ENCODE measurements at regions not wholly inside any gene's neighbourhood (a gene's known extent, or its start where the extent isn't known, plus 50 kb on each side); places are given as distances from the start of the nearest gene placed in this dataset.

DNA sequence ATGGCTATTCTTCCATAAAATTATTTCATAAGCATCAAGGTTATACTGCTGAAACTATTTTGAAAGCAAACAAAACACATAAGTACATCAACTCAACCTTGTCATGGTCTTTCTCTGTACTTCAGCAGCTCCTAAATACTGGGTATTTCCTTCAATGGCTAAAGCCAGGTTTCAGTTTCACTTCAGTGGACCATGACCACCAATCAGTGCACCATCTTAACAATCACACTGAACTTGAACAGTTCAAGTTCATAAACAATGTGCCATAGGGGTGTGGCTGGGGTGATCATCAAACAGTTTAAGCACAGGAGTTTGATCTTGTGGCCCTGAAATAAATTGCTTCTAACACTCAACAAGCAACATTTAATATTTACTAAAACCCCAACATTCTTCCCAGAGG, 124.1 kb upstream of the FIGN start:
- Histone ChIP-seq H3K9me3 (ENCODE audit: control insufficient read depth, low read length) (no peaks in the 10 kb centered on the region), H3K27ac (ENCODE audit: low read depth, low read length, severe bottlenecking) (no peak overlapping the region), H3K36me3 (ENCODE audit: control insufficient read depth, insufficient read depth, low read length) (no peaks in the 10 kb centered on the region), H3K4me1 (ENCODE audit: control insufficient read depth, insufficient read depth, low read length, poor library complexity, severe bottlenecking) (no peaks in the 10 kb centered on the region), H3K4me3 (ENCODE audit: extremely low read depth, insufficient read depth, low read length, poor library complexity, severe bottlenecking) (no peak overlapping the region)

- WGBS, 2 experiments (ENCODE audit: insufficient coverage in 2 of 2) = 50% methylated on average over 1 of the region's 2 CpGs; no CpG with 5 or more reads in 1 of the 2 experiments
These were observed 121.1 kb upstream of the FIGN start for GRCh38 chr2:163856941-163857340.

DNA sequence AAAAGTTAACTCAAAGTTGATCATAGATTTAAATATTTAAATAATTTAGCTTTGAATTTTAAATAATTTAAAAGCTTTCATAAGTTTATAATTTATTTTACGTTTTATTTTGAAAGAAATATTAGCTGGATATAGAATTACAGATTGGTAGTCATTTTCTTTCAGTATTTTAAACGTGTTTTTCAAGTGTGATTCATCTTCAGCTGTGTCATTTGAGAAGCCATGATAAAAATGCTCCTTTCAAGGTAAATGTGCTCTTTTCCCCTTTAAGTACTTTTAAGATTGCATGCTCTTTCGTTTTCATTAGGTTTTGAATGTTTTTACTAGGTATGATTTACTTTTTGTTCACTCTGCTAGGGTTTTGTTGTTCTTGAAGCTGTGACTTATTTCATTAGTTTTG, 116.8 kb upstream of the FIGN start:
- WGBS, 2 experiments (ENCODE audit: insufficient coverage in 2 of 2) = 75% methylated on average over 1 of the region's 3 CpGs; no CpG with 5 or more reads in 1 of the 2 experiments
- H3K9me3 ChIP-seq (ENCODE audit: control insufficient read depth, low read length) = no peaks in the 10 kb centered on the region
- H3K27ac ChIP-seq (ENCODE audit: low read depth, low read length, severe bottlenecking) = no peak overlapping the region
- no peaks in the 10 kb centered on the region for H3K4me1 ChIP-seq (ENCODE audit: control insufficient read depth, insufficient read depth, low read length, poor library complexity, severe bottlenecking)
- H3K36me3 ChIP-seq (ENCODE audit: control insufficient read depth, insufficient read depth, low read length) = no peaks in the 10 kb centered on the region
- no peak overlapping the region for H3K4me3 ChIP-seq (ENCODE audit: extremely low read depth, insufficient read depth, low read length, poor library complexity, severe bottlenecking)

More at GRCh38 chr2:163856941-163857340, 121.1 kb upstream of the FIGN start:
- H3K9me3 ChIP-seq (ENCODE audit: control insufficient read depth, low read length) = no peaks in the 10 kb centered on the region
- H3K4me3 ChIP-seq (ENCODE audit: extremely low read depth, insufficient read depth, low read length, poor library complexity, severe bottlenecking) = no peak overlapping the region
- H3K4me1 ChIP-seq (ENCODE audit: control insufficient read depth, insufficient read depth, low read length, poor library complexity, severe bottlenecking) = no peaks in the 10 kb centered on the region
- H3K27ac ChIP-seq (ENCODE audit: low read depth, low read length, severe bottlenecking) = no peak overlapping the region
- no peaks in the 10 kb centered on the region for H3K36me3 ChIP-seq (ENCODE audit: control insufficient read depth, insufficient read depth, low read length)

- Histone ChIP-seq H3K4me1 (ENCODE audit: control insufficient read depth, insufficient read depth, low read length, poor library complexity, severe bottlenecking) (no peaks in the 10 kb centered on the region), H3K36me3 (ENCODE audit: control insufficient read depth, insufficient read depth, low read length) (no peaks in the 10 kb centered on the region), H3K27ac (ENCODE audit: low read depth, low read length, severe bottlenecking) (no peak overlapping the region), H3K4me3 (ENCODE audit: extremely low read depth, insufficient read depth, low read length, poor library complexity, severe bottlenecking) (no peak overlapping the region), H3K9me3 (ENCODE audit: control insufficient read depth, low read length) (no peaks in the 10 kb centered on the region)
- WGBS, 2 experiments (ENCODE audit: insufficient coverage in 2 of 2) = 92 to 95% methylated on average over 3 of the region's 3 CpGs
These were observed 114.1 kb upstream of the FIGN start for GRCh38 chr2:163849756-163850435.

GRCh38 chr2:163838890-163839289, 103.1 kb upstream of the FIGN start:
- Histone ChIP-seq H3K4me1 (ENCODE audit: control insufficient read depth, insufficient read depth, low read length, poor library complexity, severe bottlenecking) (no peaks in the 10 kb centered on the region), H3K9me3 (ENCODE audit: control insufficient read depth, low read length) (no peaks in the 10 kb centered on the region), H3K27ac (ENCODE audit: low read depth, low read length, severe bottlenecking) (no peak overlapping the region), H3K4me3 (ENCODE audit: extremely low read depth, insufficient read depth, low read length, poor library complexity, severe bottlenecking) (no peak overlapping the region), H3K36me3 (ENCODE audit: control insufficient read depth, insufficient read depth, low read length) (no peaks in the 10 kb centered on the region)

GRCh38 chr2:163836167-163836566, 100.4 kb upstream of the FIGN start:
- no peak overlapping the region for H3K4me3 ChIP-seq (ENCODE audit: extremely low read depth, insufficient read depth, low read length, poor library complexity, severe bottlenecking)
- no peaks in the 10 kb centered on the region for H3K4me1 ChIP-seq (ENCODE audit: control insufficient read depth, insufficient read depth, low read length, poor library complexity, severe bottlenecking)
- no peak overlapping the region for H3K27ac ChIP-seq (ENCODE audit: low read depth, low read length, severe bottlenecking)
- H3K9me3 ChIP-seq (ENCODE audit: control insufficient read depth, low read length) = no peaks in the 10 kb centered on the region
- H3K36me3 ChIP-seq (ENCODE audit: control insufficient read depth, insufficient read depth, low read length) = no peaks in the 10 kb centered on the region

- Histone ChIP-seq H3K36me3 (ENCODE audit: control insufficient read depth, insufficient read depth, low read length) (no peaks in the 10 kb centered on the region), H3K9me3 (ENCODE audit: control insufficient read depth, low read length) (no peaks in the 10 kb centered on the region), H3K4me1 (ENCODE audit: control insufficient read depth, insufficient read depth, low read length, poor library complexity, severe bottlenecking) (no peaks in the 10 kb centered on the region), H3K4me3 (ENCODE audit: extremely low read depth, insufficient read depth, low read length, poor library complexity, severe bottlenecking) (no peak overlapping the region), H3K27ac (ENCODE audit: low read depth, low read length, severe bottlenecking) (no peak overlapping the region)
- WGBS, 2 experiments (ENCODE audit: insufficient coverage in 2 of 2) = no CpG with 5 or more reads among the region's 1 CpG
These were observed 99.0 kb upstream of the FIGN start for GRCh38 chr2:163834841-163835240.

GRCh38 chr2:163834221-163834620, 98.4 kb upstream of the FIGN start:
- H3K36me3 ChIP-seq (ENCODE audit: control insufficient read depth, insufficient read depth, low read length) = no peaks in the 10 kb centered on the region
- no peak overlapping the region for H3K4me3 ChIP-seq (ENCODE audit: extremely low read depth, insufficient read depth, low read length, poor library complexity, severe bottlenecking)
- H3K9me3 ChIP-seq (ENCODE audit: control insufficient read depth, low read length) = no peaks in the 10 kb centered on the region
- no peaks in the 10 kb centered on the region for H3K4me1 ChIP-seq (ENCODE audit: control insufficient read depth, insufficient read depth, low read length, poor library complexity, severe bottlenecking)
- H3K27ac ChIP-seq (ENCODE audit: low read depth, low read length, severe bottlenecking) = no peak overlapping the region

GRCh38 chr2:163828771-163829170, 93.0 kb upstream of the FIGN start:
- Histone ChIP-seq H3K4me1 (ENCODE audit: control insufficient read depth, insufficient read depth, low read length, poor library complexity, severe bottlenecking) (no peaks in the 10 kb centered on the region), H3K27ac (ENCODE audit: low read depth, low read length, severe bottlenecking) (no peak overlapping the region), H3K4me3 (ENCODE audit: extremely low read depth, insufficient read depth, low read length, poor library complexity, severe bottlenecking) (no peak overlapping the region), H3K36me3 (ENCODE audit: control insufficient read depth, insufficient read depth, low read length) (no peaks in the 10 kb centered on the region), H3K9me3 (ENCODE audit: control insufficient read depth, low read length) (no peaks in the 10 kb centered on the region)
- WGBS, 2 experiments (ENCODE audit: insufficient coverage in 2 of 2) = 87% methylated on average over 3 of the region's 3 CpGs

- Histone ChIP-seq H3K27ac (ENCODE audit: low read depth, low read length, severe bottlenecking) (no peak overlapping the region), H3K4me3 (ENCODE audit: extremely low read depth, insufficient read depth, low read length, poor library complexity, severe bottlenecking) (no peak overlapping the region), H3K4me1 (ENCODE audit: control insufficient read depth, insufficient read depth, low read length, poor library complexity, severe bottlenecking) (no peaks in the 10 kb centered on the region), H3K36me3 (ENCODE audit: control insufficient read depth, insufficient read depth, low read length) (no peaks in the 10 kb centered on the region), H3K9me3 (ENCODE audit: control insufficient read depth, low read length) (no peaks in the 10 kb centered on the region)
These were observed 86.2 kb upstream of the FIGN start for GRCh38 chr2:163822033-163822432.

- Histone ChIP-seq H3K4me1 (ENCODE audit: control insufficient read depth, insufficient read depth, low read length, poor library complexity, severe bottlenecking) (no peaks in the 10 kb centered on the region), H3K36me3 (ENCODE audit: control insufficient read depth, insufficient read depth, low read length) (no peaks in the 10 kb centered on the region), H3K9me3 (ENCODE audit: control insufficient read depth, low read length) (no peaks in the 10 kb centered on the region), H3K4me3 (ENCODE audit: extremely low read depth, insufficient read depth, low read length, poor library complexity, severe bottlenecking) (no peak overlapping the region), H3K27ac (ENCODE audit: low read depth, low read length, severe bottlenecking) (no peak overlapping the region)
- WGBS, 2 experiments (ENCODE audit: insufficient coverage in 2 of 2) = no CpG with 5 or more reads among the region's 1 CpG
These were observed 77.2 kb upstream of the FIGN start for GRCh38 chr2:163812926-163813520.

Measured in mesodermal cell (in vitro differentiated cells).